ENCODE measurements at regions not wholly inside any gene's neighbourhood (a gene's known extent, or its start where the extent isn't known, plus 50 kb on each side); places are given as distances from the start of the nearest gene placed in this dataset.

GRCh38 chr19:34120141-34120540 lies 52.2 kb upstream of the LSM14A start:
- no peak overlapping the region for H3K27ac ChIP-seq
- TF ChIP-seq ZFX (IDR thresholded peaks at IDR 0.05) (no peak), CTCF (conservative IDR thresholded peaks at IDR 0.05) (no peak)

GRCh38 chr19:34120846-34121639 lies 51.3 kb upstream of the LSM14A start:
- TF ChIP-seq ZFX (IDR thresholded peaks at IDR 0.05) (no peak), CTCF (conservative IDR thresholded peaks at IDR 0.05) (peak; percentile 83)
- no peak overlapping the region for H3K27ac ChIP-seq
